Chondrocyte (in vitro differentiated cells): ENCODE measurements at regions not wholly inside any gene's neighbourhood (a gene's known extent, or its start where the extent isn't known, plus 50 kb on each side); places are given as distances from the start of the nearest gene placed in this dataset.

Source experiments
- DNase-seq: peaks from one replicate; pipeline ENCODE4 v3.0.0; 2021; ENCODE audit warnings: mixed read lengths, low spot score
- H3K27ac Mint-ChIP-seq: one replicate; pipeline ENCODE4 v1.8.0; 2021; ENCODE audit warnings: mild to moderate bottlenecking, moderate library complexity, mixed read lengths; ENCODE audit not compliant: unreplicated experiment
- H3K27me3 Mint-ChIP-seq: 2 replicates; pipeline ENCODE4 v1.8.0; 2021; ENCODE audit warnings: low read depth, mixed read lengths
- H3K36me3 Mint-ChIP-seq: 2 replicates; pipeline ENCODE4 v1.8.0; 2021; ENCODE audit warnings: low read depth, mixed read lengths
- H3K4me1 Mint-ChIP-seq: 2 replicates; pipeline ENCODE4 v1.8.0; 2021; ENCODE audit warnings: low read depth, mild to moderate bottlenecking, mixed read lengths
- H3K4me3 Mint-ChIP-seq: one replicate; pipeline ENCODE4 v1.8.0; 2021; ENCODE audit warnings: mild to moderate bottlenecking, moderate library complexity, mixed read lengths; ENCODE audit not compliant: unreplicated experiment
- H3K9me3 Mint-ChIP-seq: 2 replicates; pipeline ENCODE4 v1.8.0; 2021; ENCODE audit warnings: low read depth, mixed read lengths
- CTCF ChIP-seq: fragments of 200-600 bp; sonication (generic); IDR thresholded peaks from 2 replicates; pipeline ENCODE4 v1.5.0; 2021; ENCODE audit warnings: antibody characterized with exemption, mild to moderate bottlenecking, moderate library complexity

- TF ChIP-seq CTCF = no peak
- H3K36me3 Mint-ChIP-seq = no peaks in the 10 kb centered on the region
These were observed 145.9 kb upstream of the SVIL start for GRCh38 chr10:29780639-29781038.

GRCh38 chr10:29780096-29780495 is 145.3 kb upstream of the SVIL start:
- Mint-ChIP-seq H3K27me3 (no peaks in the 10 kb centered on the region), H3K4me3 (no peak overlapping the region), H3K36me3 (no peaks in the 10 kb centered on the region), H3K4me1 (peaks cover 37% of the 10 kb centered on the region), H3K9me3 (peaks cover 3% of the 10 kb centered on the region), H3K27ac (no peak overlapping the region)
- TF ChIP-seq CTCF = no peak
- no peak for DNase-seq

More at GRCh38 chr10:29780639-29781038, 145.9 kb upstream of the SVIL start:
- H3K27me3 Mint-ChIP-seq = no peaks in the 10 kb centered on the region
- no peak overlapping the region for H3K27ac Mint-ChIP-seq
- H3K9me3 Mint-ChIP-seq = peaks cover 3% of the 10 kb centered on the region
- no peak overlapping the region for H3K4me3 Mint-ChIP-seq
- H3K4me1 Mint-ChIP-seq = peaks cover 37% of the 10 kb centered on the region
- no peak for DNase-seq

- Mint-ChIP-seq H3K4me1 (peaks cover 16% of the 10 kb centered on the region), H3K27ac (no peak overlapping the region), H3K4me3 (no peak overlapping the region), H3K36me3 (no peaks in the 10 kb centered on the region), H3K27me3 (no peaks in the 10 kb centered on the region), H3K9me3 (peaks cover 3% of the 10 kb centered on the region)
- TF ChIP-seq CTCF = no peak
- DNase-seq = no peak
These were observed 141.5 kb upstream of the SVIL start for GRCh38 chr10:29776246-29776645.

GRCh38 chr10:29774475-29774874 is 139.7 kb upstream of the SVIL start:
- H3K36me3 Mint-ChIP-seq = no peaks in the 10 kb centered on the region
- no peak overlapping the region for H3K27ac Mint-ChIP-seq
- peaks cover 6% of the 10 kb centered on the region for H3K27me3 Mint-ChIP-seq
- no peak for DNase-seq
- peaks cover 9% of the 10 kb centered on the region for H3K4me1 Mint-ChIP-seq
- H3K4me3 Mint-ChIP-seq = no peak overlapping the region
- H3K9me3 Mint-ChIP-seq = peaks cover 7% of the 10 kb centered on the region
- TF ChIP-seq CTCF = no peak

- no peak for DNase-seq
- H3K27me3 Mint-ChIP-seq = peaks cover 6% of the 10 kb centered on the region
- peaks cover 7% of the 10 kb centered on the region for H3K9me3 Mint-ChIP-seq
- H3K27ac Mint-ChIP-seq = no peak overlapping the region
- H3K4me1 Mint-ChIP-seq = peaks cover 4% of the 10 kb centered on the region
- H3K4me3 Mint-ChIP-seq = no peak overlapping the region
- TF ChIP-seq CTCF = no peak
- H3K36me3 Mint-ChIP-seq = no peaks in the 10 kb centered on the region
These were observed 138.9 kb upstream of the SVIL start for GRCh38 chr10:29773675-29774091.
